Prostate gland (tissue), 2 donors: ENCODE measurements at regions not wholly inside any gene's neighbourhood (a gene's known extent, or its start where the extent isn't known, plus 50 kb on each side); places are given as distances from the start of the nearest gene placed in this dataset.

Experiments
- CTCF ChIP-seq, 4 experiments: fragments of 200-600 bp in 2 of 4; fragments of 450-650 bp in 2 of 4; sonication (generic) in 2 of 4; IDR thresholded peaks; 1 replicate in 3 of 4; 2 replicates in 1 of 4; pipeline ENCODE4 v1.5.1; 2016 to 2019; ENCODE audit warnings: antibody characterized with exemption in 4 of 4, mild to moderate bottlenecking in 2 of 4, moderate library complexity in 2 of 4
- POLR2A ChIP-seq: fragments of 450-650 bp; IDR thresholded peaks from one replicate; pipeline ENCODE4 v1.6.1; 2016; ENCODE audit warnings: antibody characterized with exemption, mild to moderate bottlenecking
- POLR2AphosphoS5 ChIP-seq: sonication (generic); formaldehyde crosslinking; IDR thresholded peaks from one replicate; pipeline ENCODE4 v1.6.1; 2017; ENCODE audit warnings: antibody characterized with exemption

- TF ChIP-seq CTCF (IDR thresholded peaks at IDR 0.05), result peak in 1 of 4 experiments; percentile 7
- TF ChIP-seq POLR2A, result no peak
- TF ChIP-seq POLR2AphosphoS5, result no peak
Measured at GRCh38 chr2:56077359-56077915, 106.4 kb upstream of the CCDC85A start.
